NB4 (cell line): ENCODE measurements at regions not wholly inside any gene's neighbourhood (a gene's known extent, or its start where the extent isn't known, plus 50 kb on each side); places are given as distances from the start of the nearest gene placed in this dataset.
A peak's percentile ranks its signal among the peaks of the same experiment; 100 is the strongest.
"Not testable (repeated sequence)": the region's sequence is repeated elsewhere in the genome, so short reads cannot be mapped to it uniquely, and the experiment has no call there.

Source experiments
- DNase-seq: peaks from one replicate; pipeline ENCODE4 v3.0.0; 2010; ENCODE audit warnings: low read depth
- H3K4me3 ChIP-seq: one replicate; pipeline ENCODE4 v1.5.1; 2011; ENCODE audit warnings: mild to moderate bottlenecking, low read depth, low read length, moderate library complexity
- MAX ChIP-seq: IDR thresholded peaks from 2 replicates; pipeline ENCODE4 v1.6.1; 2011; ENCODE audit warnings: low read depth, low read length
- MYC ChIP-seq: IDR thresholded peaks from 2 replicates; pipeline ENCODE4 v1.6.1; 2011; ENCODE audit warnings: low read depth, low read length
- POLR2A ChIP-seq: IDR thresholded peaks from 2 replicates; pipeline ENCODE4 v1.6.1; 2011; ENCODE audit warnings: mild to moderate bottlenecking; ENCODE audit not compliant: insufficient read length; ENCODE audit errors: extremely low read depth
- TF ChIP-seq, protein P1 (sequence below): IDR thresholded peaks from one replicate; pipeline ENCODE4 v1.5.1; 2012; ENCODE audit warnings: low read depth, low read length

- H3K4me3 ChIP-seq, result peak overlapping the region; percentile 25
- DNase-seq, result peak; percentile 91
- peak; percentile 37; the same call in 1 of the 2 replicates for TF ChIP-seq MYC
- peak; percentile 70 for TF ChIP-seq MAX
- TF ChIP-seq POLR2A, result no peak
- TF ChIP-seq, protein P1, sequence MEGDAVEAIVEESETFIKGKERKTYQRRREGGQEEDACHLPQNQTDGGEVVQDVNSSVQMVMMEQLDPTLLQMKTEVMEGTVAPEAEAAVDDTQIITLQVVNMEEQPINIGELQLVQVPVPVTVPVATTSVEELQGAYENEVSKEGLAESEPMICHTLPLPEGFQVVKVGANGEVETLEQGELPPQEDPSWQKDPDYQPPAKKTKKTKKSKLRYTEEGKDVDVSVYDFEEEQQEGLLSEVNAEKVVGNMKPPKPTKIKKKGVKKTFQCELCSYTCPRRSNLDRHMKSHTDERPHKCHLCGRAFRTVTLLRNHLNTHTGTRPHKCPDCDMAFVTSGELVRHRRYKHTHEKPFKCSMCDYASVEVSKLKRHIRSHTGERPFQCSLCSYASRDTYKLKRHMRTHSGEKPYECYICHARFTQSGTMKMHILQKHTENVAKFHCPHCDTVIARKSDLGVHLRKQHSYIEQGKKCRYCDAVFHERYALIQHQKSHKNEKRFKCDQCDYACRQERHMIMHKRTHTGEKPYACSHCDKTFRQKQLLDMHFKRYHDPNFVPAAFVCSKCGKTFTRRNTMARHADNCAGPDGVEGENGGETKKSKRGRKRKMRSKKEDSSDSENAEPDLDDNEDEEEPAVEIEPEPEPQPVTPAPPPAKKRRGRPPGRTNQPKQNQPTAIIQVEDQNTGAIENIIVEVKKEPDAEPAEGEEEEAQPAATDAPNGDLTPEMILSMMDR, result peak; percentile 81
Measured at GRCh38 chr17:77331301-77331864, 190.6 kb downstream of the SEC14L1 start.

DNA sequence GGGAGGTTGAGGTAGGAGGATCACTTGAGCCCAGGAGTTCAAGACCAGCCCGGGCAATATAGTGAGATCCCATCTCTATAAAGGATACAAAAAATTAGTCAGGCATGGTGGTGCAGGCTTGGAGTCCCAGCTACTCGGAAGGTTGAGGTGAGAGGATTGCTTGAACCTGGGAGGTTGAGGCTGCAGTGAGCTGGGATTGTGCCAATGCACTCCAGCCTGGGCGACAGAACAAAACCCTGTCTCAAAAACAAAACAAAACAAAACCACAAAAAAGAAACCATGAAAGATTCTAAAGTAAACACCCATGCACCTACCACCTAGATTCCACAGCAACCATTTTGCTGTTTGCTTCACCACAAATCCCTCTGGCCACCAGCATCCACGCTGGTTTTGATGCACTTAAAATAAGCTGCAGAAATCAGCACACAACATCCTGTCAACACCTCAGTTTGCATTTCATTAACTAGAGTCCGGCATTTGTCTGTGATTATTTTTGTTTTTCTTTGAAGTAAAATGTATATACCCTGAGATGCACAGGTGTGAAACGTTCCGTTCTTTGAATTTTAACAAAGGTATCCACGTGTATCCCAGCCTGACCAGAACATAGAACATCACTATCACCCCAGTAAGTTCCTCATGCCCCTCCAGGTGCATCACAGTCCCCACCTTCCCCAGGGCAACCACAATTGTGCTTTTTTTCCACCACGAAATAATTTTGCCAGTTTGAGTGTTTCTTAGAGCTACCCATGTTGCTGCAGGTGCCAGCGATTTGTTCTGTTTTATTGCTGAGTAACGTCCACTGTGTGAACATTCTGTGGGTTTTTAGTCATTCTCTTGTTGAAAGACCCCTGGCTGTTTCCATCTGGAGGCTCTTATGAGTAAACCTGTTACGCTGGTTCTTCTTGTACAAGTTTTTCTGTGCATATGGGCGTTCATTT is 191.5 kb downstream of the SEC14L1 start:
- no peak overlapping the region for H3K4me3 ChIP-seq
- no peak for DNase-seq
- no peak for TF ChIP-seq MAX
- TF ChIP-seq, protein P1, result no peak
- TF ChIP-seq POLR2A, result no peak
- no peak for TF ChIP-seq MYC

GRCh38 chr17:77332981-77333685 is 192.4 kb downstream of the SEC14L1 start:
- H3K4me3 ChIP-seq, result no peak overlapping the region
- DNase-seq, result peak; percentile 63

GRCh38 chr17:77337150-77337549 is 196.4 kb downstream of the SEC14L1 start:
- TF ChIP-seq MAX, result no peak
- no peak for TF ChIP-seq POLR2A
- TF ChIP-seq MYC, result no peak
- TF ChIP-seq, protein P1, result no peak
- DNase-seq, result no peak
- H3K4me3 ChIP-seq, result no peak overlapping the region

More at GRCh38 chr17:77332981-77333685, 192.4 kb downstream of the SEC14L1 start:
- TF ChIP-seq MAX, result no peak
- no peak for TF ChIP-seq POLR2A
- TF ChIP-seq, protein P1, result no peak
- TF ChIP-seq MYC, result no peak

DNA sequence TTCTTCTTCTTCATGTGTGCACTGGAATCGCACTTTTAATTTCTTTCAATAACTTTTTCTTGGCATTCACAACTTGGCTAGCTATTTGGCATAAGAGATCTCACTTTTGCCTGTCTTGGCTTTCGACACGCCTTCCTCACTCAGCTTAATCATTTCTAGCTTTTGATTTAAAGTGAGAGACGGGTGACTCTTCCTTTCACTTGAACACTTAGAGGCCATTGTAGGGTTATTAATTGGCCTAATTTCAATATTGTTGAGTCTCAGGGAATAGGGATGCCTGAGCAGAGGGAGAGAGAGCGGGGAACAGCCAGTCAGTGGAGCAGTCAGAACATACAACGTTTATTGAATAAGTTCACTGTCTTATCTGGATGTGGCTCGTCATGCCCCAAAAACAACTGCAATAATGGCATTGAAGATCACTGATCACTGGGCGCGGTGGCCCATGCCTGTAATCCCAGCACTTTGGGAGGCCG is 200.3 kb downstream of the SEC14L1 start:
- no peak for DNase-seq
- TF ChIP-seq MYC (no peak), MAX (no peak), POLR2A (no peak)
- TF ChIP-seq, protein P1, result no peak
- H3K4me3 ChIP-seq, result no peak overlapping the region

- not testable (repeated sequence) for H3K4me3 ChIP-seq
Measured at GRCh38 chr17:77342656-77342990, 201.9 kb downstream of the SEC14L1 start.

More at GRCh38 chr17:77342656-77342990, 201.9 kb downstream of the SEC14L1 start:
- not testable (repeated sequence) for DNase-seq
